Activated CD8-positive, alpha-beta T cell treated with anti-CD3 and anti-CD28 coated beads, Interleukin-2, amount 10 ng/mL, durations not matched to agents 7 days and 5 days (primary cell): ENCODE measurements at regions not wholly inside any gene's neighbourhood (a gene's known extent, or its start where the extent isn't known, plus 50 kb on each side); places are given as distances from the start of the nearest gene placed in this dataset.
A peak's percentile ranks its signal among the peaks of the same experiment; 100 is the strongest.

Experiments used
- ATAC-seq: fragments of 150-1000 bp; cut with Tn5 transposase; one replicate; pipeline ENCODE4 v1.10.0; 2021; ENCODE audit warnings: moderate library complexity
- CTCF ChIA-PET: fragments of 350-600 bp; sonication (Branson Sonifier 250); formaldehyde crosslinking; loops from one replicate; lab custom pipeline; 2021; ENCODE audit warnings: antibody characterized with exemption; lab: Charles Lee
- POLR2A ChIA-PET: fragments of 350-600 bp; sonication (Branson Sonifier 250); formaldehyde crosslinking; loops from one replicate; lab custom pipeline; 2021; ENCODE audit warnings: antibody characterized with exemption; lab: Charles Lee
- DNase-seq: peaks from one replicate; pipeline ENCODE4 v3.0.0-alpha.2; 2020
- H3K27ac Mint-ChIP-seq: one replicate; pipeline ENCODE4 v1.8.0; 2021; ENCODE audit warnings: mild to moderate bottlenecking, mixed read lengths
- H3K27me3 Mint-ChIP-seq: one replicate; pipeline ENCODE4 v1.8.0; 2021; ENCODE audit warnings: low read depth, mixed read lengths
- H3K36me3 Mint-ChIP-seq: one replicate; pipeline ENCODE4 v1.8.0; 2021; ENCODE audit warnings: low read depth, mixed read lengths
- H3K4me1 Mint-ChIP-seq: one replicate; pipeline ENCODE4 v1.8.0; 2021; ENCODE audit warnings: low read depth, mixed read lengths
- H3K4me3 Mint-ChIP-seq: one replicate; pipeline ENCODE4 v1.8.0; 2021; ENCODE audit warnings: mild to moderate bottlenecking, mixed read lengths
- H3K9me3 Mint-ChIP-seq: one replicate; pipeline ENCODE4 v1.8.0; 2022; ENCODE audit warnings: mixed read lengths; ENCODE audit not compliant: insufficient read depth

GRCh38 chr15:99449514-99449913 lies 116.3 kb upstream of the MEF2A start:
- CTCF ChIA-PET: interaction anchor here (1.1 kb wide), 1 partner anchor 255 kb away, joined by 4 read pairs; no protein-coding TSS in a partner anchor
- POLR2A ChIA-PET: no interaction called here
- Mint-ChIP-seq H3K27ac (no peak overlapping the region), H3K36me3 (no peaks in the 10 kb centered on the region), H3K4me3 (no peak overlapping the region), H3K4me1 (peaks cover 56% of the 10 kb centered on the region), H3K9me3 (no peaks in the 10 kb centered on the region), H3K27me3 (peaks cover 19% of the 10 kb centered on the region)
- no peak for DNase-seq
- ATAC-seq: no peak

DNA sequence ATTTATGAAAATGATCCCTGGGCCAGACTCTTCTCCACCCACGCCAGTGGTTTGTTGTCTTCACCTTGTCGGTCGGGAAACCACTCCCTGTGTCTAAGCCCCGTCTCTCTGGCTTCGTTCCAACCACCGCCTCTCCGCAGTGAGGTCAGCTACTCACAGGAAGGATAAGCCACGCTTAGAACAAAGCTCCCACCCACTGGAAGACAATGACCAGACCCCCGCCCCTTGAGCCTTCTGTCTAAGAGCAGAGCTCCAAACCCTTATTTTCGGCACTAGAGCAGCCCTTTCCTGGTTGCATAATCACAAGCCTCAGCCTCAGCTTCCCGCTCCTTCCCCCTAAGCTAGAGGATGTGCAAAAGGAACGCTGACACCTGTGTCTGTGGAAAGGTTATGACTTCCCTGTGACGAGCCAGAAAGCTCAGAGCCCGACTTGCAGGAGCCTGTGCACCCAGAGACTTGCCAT lies 114.9 kb upstream of the MEF2A start:
- peak; percentile 73 for ATAC-seq
- peak; percentile 76 for DNase-seq
- Mint-ChIP-seq H3K4me3 (peak overlapping the region; percentile 68), H3K36me3 (no peaks in the 10 kb centered on the region), H3K27me3 (peaks cover 19% of the 10 kb centered on the region), H3K4me1 (peaks cover 53% of the 10 kb centered on the region), H3K9me3 (no peaks in the 10 kb centered on the region), H3K27ac (peak overlapping the region; percentile 52)
- CTCF ChIA-PET: interaction anchor here (1.0 kb wide), 1 partner anchor 253 kb away, joined by 5 read pairs; no protein-coding TSS in a partner anchor
- POLR2A ChIA-PET: interaction anchor here (0.6 kb wide), 1 partner anchor 11 kb away, joined by 3 read pairs; no protein-coding TSS in a partner anchor

GRCh38 chr15:99451484-99451883 lies 114.3 kb upstream of the MEF2A start:
- H3K27me3 Mint-ChIP-seq: peaks cover 19% of the 10 kb centered on the region
- no peak for DNase-seq
- no peak for ATAC-seq
- peaks cover 53% of the 10 kb centered on the region for H3K4me1 Mint-ChIP-seq
- ChIA-PET CTCF (interaction anchor here (1.0 kb wide), 1 partner anchor 253 kb away, joined by 5 read pairs; no protein-coding TSS in a partner anchor), POLR2A (interaction anchor here (0.6 kb wide), 1 partner anchor 11 kb away, joined by 3 read pairs; no protein-coding TSS in a partner anchor)
- H3K36me3 Mint-ChIP-seq: no peaks in the 10 kb centered on the region
- no peak overlapping the region for H3K27ac Mint-ChIP-seq
- H3K9me3 Mint-ChIP-seq: no peaks in the 10 kb centered on the region
- no peak overlapping the region for H3K4me3 Mint-ChIP-seq

- no peak overlapping the region for H3K27ac Mint-ChIP-seq
- no peaks in the 10 kb centered on the region for H3K36me3 Mint-ChIP-seq
- H3K27me3 Mint-ChIP-seq: peaks cover 24% of the 10 kb centered on the region
- CTCF ChIA-PET: no interaction called here
- no peak for ATAC-seq
- POLR2A ChIA-PET: no interaction called here
- H3K4me1 Mint-ChIP-seq: peaks cover 53% of the 10 kb centered on the region
- H3K9me3 Mint-ChIP-seq: no peaks in the 10 kb centered on the region
- no peak for DNase-seq
- H3K4me3 Mint-ChIP-seq: no peak overlapping the region
Observed at GRCh38 chr15:99452010-99452409, 113.8 kb upstream of the MEF2A start.

GRCh38 chr15:99452728-99453636 lies 112.8 kb upstream of the MEF2A start:
- ATAC-seq (peak; percentile 27), DNase-seq (peak; percentile 45)
- peaks cover 49% of the 10 kb centered on the region for H3K4me1 Mint-ChIP-seq
- H3K27ac Mint-ChIP-seq: no peak overlapping the region
- peaks cover 5% of the 10 kb centered on the region for H3K9me3 Mint-ChIP-seq
- CTCF ChIA-PET: interaction anchor here (1.1 to 1.3 kb wide), 2 partner anchors 104 to 251 kb away, joined by 3 to 4 read pairs; no protein-coding TSS in a partner anchor
- no peaks in the 10 kb centered on the region for H3K36me3 Mint-ChIP-seq
- peaks cover 25% of the 10 kb centered on the region for H3K27me3 Mint-ChIP-seq
- no peak overlapping the region for H3K4me3 Mint-ChIP-seq
- POLR2A ChIA-PET: interaction anchor here (0.7 to 1.5 kb wide), 2 partner anchors 11 to 281 kb away, joined by 3 read pairs; partner anchors contain the start of gene LYSMD4

DNA sequence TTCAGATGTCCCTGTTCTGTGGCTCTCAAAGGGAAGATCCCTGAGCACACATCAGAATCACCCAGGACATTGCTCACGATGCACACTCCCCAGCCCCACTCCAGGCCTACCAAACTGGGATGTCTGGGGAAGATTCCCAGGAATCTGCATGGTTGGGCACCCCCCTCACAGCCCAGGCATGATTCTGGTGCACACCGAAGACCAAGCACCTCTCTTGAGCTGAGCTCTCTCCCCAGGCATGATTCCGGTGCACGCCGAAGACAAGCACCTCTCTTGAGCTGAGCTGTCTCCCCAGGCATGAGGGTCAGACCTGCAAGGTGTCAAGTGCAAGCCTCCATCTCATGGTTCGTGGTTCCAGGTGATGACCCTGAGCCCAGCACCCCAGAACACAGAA lies 112.2 kb upstream of the MEF2A start:
- no peaks in the 10 kb centered on the region for H3K36me3 Mint-ChIP-seq
- H3K4me3 Mint-ChIP-seq: no peak overlapping the region
- H3K27ac Mint-ChIP-seq: no peak overlapping the region
- ATAC-seq (no peak), DNase-seq (no peak)
- CTCF ChIA-PET: interaction anchor here (1.1 to 1.3 kb wide), 2 partner anchors 105 to 251 kb away, joined by 3 to 4 read pairs; no protein-coding TSS in a partner anchor
- peaks cover 21% of the 10 kb centered on the region for H3K27me3 Mint-ChIP-seq
- H3K4me1 Mint-ChIP-seq: peaks cover 45% of the 10 kb centered on the region
- H3K9me3 Mint-ChIP-seq: peaks cover 6% of the 10 kb centered on the region
- POLR2A ChIA-PET: interaction anchor here (0.7 to 1.5 kb wide), 2 partner anchors 11 to 280 kb away, joined by 3 read pairs; partner anchors contain the start of gene LYSMD4

DNA sequence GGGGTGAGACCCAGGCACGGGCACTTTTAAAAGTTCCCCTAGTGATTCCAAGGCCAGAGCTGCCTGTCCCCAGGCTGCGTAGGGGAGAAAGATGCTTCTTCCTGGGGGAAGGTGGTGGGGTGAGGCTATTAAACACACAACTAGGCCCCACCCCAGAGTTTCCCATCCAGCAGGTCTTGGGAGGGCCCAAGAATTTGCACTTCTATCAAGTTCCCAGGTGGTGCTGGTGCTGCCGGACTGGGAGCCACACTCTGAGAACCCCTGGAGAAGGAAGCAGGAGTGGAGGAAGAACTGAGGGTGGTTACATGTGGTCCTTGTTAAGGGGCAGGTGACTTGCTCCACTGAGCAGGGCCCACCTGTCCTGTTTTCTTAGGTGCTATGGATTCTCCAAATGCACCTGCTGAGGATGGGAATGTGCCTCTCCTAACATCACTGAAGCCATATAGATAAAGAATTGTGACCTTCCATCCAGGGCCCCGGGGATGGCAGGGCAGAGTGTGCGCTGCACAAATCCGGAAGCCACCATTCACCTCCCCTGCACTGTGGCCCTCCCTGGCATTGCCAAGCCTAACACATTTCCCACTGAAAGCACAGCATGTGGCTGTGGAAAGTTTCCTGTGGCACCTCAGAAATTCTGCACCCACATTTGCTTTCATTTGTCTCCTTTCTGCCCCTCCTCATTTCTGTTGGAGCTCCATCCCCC lies 111.5 kb upstream of the MEF2A start:
- Mint-ChIP-seq H3K27me3 (peaks cover 21% of the 10 kb centered on the region), H3K4me1 (peaks cover 46% of the 10 kb centered on the region), H3K36me3 (no peaks in the 10 kb centered on the region), H3K27ac (no peak overlapping the region), H3K9me3 (peaks cover 6% of the 10 kb centered on the region), H3K4me3 (no peak overlapping the region)
- DNase-seq (no peak), ATAC-seq (no peak)
- CTCF ChIA-PET: no interaction called here
- POLR2A ChIA-PET: interaction anchor here (1.5 kb wide), 1 partner anchor 12 kb away, joined by 3 read pairs; no protein-coding TSS in a partner anchor

DNA sequence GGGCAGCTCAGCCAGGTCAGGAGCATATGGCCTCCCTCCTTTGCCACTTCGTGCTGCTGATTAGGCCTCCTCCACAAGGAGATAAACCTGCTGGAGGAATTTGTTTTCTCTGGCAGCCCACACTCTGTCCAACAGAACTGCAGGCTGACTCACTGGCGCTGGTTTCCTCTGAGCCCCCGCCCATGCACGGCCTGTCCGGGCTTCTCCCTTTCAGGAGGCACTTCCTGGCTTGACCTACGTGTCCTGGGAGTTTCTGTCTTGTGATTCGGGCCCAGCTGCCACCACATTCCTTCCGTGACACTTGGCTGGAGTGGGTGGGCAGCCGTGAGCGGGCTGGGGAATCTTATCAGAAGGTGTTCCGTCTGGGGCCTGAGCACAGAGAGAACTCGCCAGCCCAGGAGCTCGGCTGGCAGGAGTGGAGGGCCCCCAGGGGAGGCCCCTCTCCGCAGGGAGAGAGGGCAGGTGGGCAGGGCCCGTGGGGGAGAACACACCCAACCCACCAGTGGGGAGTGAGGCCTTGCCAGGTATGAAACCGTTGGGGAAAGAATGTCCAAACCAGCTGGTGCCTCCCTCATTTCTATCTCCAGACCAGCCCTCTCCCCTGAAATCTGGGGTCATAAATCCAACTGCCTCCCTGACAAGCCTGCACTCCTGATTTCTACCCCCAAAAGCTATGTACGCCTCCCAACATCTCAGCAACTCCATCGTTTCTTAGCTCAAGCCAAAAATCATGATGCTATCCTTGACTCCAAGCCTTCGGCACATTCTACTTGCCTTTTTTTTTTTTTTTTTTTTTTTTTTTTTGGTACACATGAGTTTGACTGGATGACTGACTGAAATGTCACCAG lies 110.6 kb upstream of the MEF2A start:
- POLR2A ChIA-PET: no interaction called here
- Mint-ChIP-seq H3K27me3 (peaks cover 14% of the 10 kb centered on the region), H3K4me3 (no peak overlapping the region), H3K4me1 (peaks cover 39% of the 10 kb centered on the region), H3K9me3 (peaks cover 6% of the 10 kb centered on the region), H3K27ac (no peak overlapping the region), H3K36me3 (no peaks in the 10 kb centered on the region)
- CTCF ChIA-PET: no interaction called here
- ATAC-seq (no peak), DNase-seq (no peak)

- no peak for DNase-seq
- Mint-ChIP-seq H3K36me3 (no peaks in the 10 kb centered on the region), H3K4me1 (peaks cover 33% of the 10 kb centered on the region), H3K9me3 (peaks cover 6% of the 10 kb centered on the region), H3K27ac (no peak overlapping the region), H3K27me3 (peaks cover 11% of the 10 kb centered on the region), H3K4me3 (no peak overlapping the region)
- ChIA-PET POLR2A (no interaction called here), CTCF (no interaction called here)
- no peak for ATAC-seq
Observed at GRCh38 chr15:99455789-99456160, 110.0 kb upstream of the MEF2A start.

GRCh38 chr15:99464137-99464536 lies 101.6 kb upstream of the MEF2A start:
- CTCF ChIA-PET: interaction anchor here (1.4 kb wide), 1 partner anchor 192 kb away, joined by 3 read pairs; no protein-coding TSS in a partner anchor
- Mint-ChIP-seq H3K4me1 (no peaks in the 10 kb centered on the region), H3K36me3 (peaks cover 2% of the 10 kb centered on the region), H3K27me3 (peaks cover 4% of the 10 kb centered on the region), H3K27ac (no peak overlapping the region), H3K4me3 (no peak overlapping the region), H3K9me3 (peaks cover 26% of the 10 kb centered on the region)
- ATAC-seq: no peak
- POLR2A ChIA-PET: no interaction called here
- no peak for DNase-seq
